Activated T-helper 9 cell treated with anti-CD3 and anti-CD28 coated beads, Interleukin-2, amount 50 U/mL, for 16 hours (primary cell): ENCODE measurements at regions not wholly inside any gene's neighbourhood (a gene's known extent, or its start where the extent isn't known, plus 50 kb on each side); places are given as distances from the start of the nearest gene placed in this dataset.
"Not testable (repeated sequence)": the region's sequence is repeated elsewhere in the genome, so short reads cannot be mapped to it uniquely, and the experiment has no call there.

Experiments used
- DNase-seq: peaks from one replicate; pipeline ENCODE4 v3.0.0-alpha.2; 2020; ENCODE audit warnings: low read depth

DNA sequence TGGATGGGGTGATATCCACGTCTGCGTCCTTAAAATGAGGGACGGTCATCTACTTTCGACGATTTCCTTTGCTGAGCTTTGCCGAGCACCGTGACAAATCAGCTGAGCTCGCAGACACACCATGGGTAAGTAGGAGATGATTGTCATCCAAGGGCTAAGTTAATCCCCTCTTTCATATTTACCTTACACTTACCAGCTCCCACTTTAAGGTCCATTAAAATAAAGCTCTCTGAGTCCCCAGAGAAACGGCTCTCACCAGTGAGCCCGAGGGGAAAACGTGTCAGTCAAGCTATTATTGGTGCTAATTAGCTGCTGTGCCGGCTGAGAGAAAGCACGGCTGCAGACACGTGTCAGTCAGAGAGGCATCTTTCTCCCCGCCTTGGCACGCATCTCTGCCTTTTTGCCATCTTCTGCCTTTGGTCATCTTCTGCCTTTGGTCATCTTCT, 72.2 kb downstream of the CRLF2 start:
- no peak for DNase-seq

- DNase-seq: no peak
Measured at GRCh38 chrX:1139185-1139500, 73.3 kb downstream of the CRLF2 start.

DNA sequence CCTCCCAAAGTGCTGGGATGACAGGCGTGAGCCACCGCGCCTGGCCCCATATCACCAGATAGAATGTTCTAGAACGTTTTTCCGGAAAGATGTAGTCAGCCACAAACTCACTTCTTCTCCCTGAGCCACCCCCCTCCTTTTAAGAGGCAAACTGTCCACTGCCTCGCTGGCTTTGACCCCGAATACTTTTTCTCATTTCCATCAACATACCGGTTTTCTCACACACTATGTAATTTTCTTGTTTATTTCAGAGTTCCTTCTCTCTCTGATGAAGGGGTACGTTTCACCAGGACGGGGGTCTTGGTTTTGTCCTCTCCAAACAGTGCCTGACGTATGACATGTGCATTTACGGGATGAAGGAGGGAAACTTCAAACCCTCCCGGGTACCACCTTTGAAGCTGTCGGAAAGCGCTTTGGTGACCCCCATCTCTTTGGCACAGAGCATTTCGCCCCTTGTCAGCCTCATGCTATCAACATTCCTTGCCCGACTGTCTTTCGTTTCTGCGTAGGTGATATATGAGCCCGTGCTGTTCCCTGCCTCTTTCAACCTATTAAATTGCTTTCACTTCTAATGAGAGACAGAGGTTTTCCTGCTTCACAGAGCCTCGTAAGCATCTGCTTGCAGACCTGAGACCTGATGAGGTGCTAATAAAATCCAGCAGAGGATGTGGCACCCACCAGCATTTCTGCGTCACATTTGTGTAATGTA, 73.8 kb downstream of the CRLF2 start:
- DNase-seq: no peak

GRCh38 chrX:1137531-1137930, 74.9 kb downstream of the CRLF2 start:
- no peak for DNase-seq

- DNase-seq: not testable (repeated sequence)
Measured at GRCh38 chrX:1136582-1136981, 75.9 kb downstream of the CRLF2 start.

- no peak for DNase-seq
Measured at GRCh38 chrX:1134976-1135375, 77.5 kb downstream of the CRLF2 start.

GRCh38 chrX:1134156-1134555, 78.3 kb downstream of the CRLF2 start:
- no peak for DNase-seq

DNA sequence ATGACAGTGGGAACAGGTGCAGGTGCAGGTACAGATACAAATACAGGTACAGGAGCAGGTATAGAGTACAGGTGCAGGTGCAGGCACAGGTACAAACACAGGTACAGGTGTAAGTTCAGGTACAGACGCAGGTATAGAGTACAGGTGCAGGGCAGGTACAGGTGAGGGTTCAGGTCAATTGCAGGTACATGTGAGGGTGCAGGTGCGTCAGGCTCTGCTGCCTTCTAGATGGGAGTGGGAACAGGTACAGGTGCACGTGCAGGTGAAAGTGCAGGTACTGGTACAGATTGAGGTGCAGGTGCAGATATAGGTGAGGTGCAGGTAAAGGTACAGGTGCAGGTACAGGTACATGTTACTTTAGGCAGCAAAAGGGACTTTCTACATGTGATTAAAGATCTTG, 85.7 kb downstream of the CRLF2 start:
- DNase-seq: no peak

DNA sequence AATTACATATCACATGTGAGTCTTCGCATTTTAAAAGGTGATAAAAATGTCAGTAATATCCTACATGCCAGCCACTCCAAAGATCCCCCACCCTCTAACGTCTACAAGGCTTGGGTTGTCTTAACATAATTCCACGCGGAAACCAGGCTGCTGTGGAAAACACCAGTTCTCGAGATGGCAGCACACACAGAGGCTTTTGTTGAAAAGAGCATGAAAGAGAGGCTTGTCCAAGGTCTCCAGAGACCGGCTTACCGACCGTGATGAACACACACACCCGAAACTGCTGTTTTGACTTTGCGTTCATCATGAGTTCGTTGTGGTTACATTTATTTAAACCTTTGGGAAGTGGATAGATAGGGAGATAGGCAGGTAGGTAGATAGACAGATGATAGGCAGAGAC, 87.9 kb downstream of the CRLF2 start:
- no peak for DNase-seq

GRCh38 chrX:1122851-1123250, 89.6 kb downstream of the CRLF2 start:
- not testable (repeated sequence) for DNase-seq

DNA sequence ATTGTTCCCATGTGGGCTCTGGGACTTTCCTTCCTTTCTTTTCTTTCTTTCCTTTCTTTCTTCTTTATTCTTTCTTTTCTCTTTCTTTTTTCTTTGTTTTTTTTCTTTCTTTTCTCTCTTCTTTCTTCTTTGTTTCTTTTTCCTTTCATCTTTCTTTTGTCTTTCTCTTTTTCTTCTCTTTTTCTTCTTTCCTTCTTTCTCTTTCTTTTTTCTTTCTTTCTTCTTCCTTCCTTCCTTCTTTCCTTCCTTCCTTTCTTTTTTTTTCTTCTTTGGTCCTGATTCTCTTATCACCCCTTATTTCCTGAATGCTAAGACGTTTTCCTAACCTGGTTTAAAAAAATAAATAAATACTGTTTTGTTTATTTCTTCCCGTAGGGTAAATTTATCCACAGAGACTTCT, 93.2 kb downstream of the CRLF2 start:
- DNase-seq: no peak

DNA sequence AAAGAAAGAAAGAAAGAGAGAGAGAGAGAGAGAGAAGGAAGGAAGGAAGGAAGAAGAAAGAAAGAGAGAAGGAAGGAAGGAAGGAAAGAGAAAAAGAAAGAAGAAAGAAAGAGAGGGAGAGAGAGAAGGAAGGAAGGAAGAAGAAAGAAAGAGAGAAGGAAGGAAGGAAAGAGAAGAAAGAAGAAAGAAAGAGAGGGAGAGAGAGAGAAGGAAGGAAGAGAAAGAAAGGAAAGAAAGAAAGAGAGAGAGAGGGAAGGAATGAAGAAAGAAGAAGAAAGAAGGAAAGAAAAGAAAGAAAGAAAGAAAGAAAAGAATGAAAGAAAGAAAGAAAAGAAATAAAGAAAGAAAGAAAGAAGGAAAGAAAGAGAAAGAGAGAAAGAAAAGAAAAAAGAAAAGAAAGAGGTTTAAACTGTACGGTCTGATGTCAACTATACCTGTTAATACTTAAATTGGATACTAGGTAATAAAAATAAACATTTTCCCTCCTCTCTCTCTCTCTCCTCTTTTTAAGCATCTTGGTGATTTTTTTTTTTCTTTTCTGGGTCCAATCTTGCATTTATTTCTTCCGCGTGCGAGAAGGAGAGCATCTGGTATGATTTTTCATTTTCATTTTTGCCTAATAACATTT, 93.8 kb downstream of the CRLF2 start:
- DNase-seq: no peak

DNA sequence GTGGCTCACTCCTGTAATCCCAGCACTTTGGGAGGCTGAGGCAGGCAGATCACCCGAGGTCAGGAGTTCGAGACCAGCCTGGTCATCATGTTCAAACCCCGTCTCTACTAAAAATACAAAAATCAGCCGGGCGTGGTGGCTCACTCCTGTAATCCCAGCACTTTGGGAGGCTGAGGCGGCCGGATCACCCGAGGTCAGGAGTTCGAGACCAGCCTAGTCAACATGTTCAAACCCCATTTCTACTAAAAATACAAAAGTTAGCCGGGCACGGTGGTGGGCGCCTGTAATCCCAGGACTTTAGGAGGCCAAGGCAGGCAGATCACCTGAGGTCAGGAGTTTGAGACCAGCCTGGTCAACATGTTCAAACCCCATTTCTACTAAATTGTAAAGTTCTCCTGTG, 97.0 kb downstream of the CRLF2 start:
- not testable (repeated sequence) for DNase-seq

- no peak for DNase-seq
Measured at GRCh38 chrX:1112321-1112720, 100.1 kb downstream of the CRLF2 start.

GRCh38 chrX:1111601-1112300, 100.7 kb downstream of the CRLF2 start:
- no peak for DNase-seq

DNA sequence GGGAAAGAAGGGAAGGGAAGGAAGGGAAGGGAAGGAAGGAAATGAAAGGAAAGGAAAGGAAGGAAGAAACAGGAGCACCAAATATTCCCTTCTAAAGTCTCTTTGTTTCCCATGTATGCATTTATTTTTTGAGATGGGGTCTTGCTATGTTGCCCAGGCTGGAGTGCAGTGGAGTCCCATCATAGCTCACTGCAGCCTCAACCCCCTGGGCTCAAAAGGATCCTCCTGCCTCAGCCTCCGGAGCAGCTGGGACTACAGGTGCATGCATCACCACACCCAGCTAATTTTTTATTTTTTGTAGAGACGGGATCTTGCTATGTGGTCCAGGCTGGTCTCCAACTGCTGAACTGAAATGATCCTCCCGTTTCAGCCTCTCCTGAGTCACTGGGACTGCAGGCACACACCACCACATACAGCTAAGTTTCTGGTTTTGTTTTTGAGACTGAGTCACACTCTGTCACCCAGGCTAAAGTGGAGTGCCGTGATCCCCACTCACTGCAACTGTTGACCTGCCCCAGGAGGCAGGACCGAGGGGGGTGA, 102.8 kb downstream of the CRLF2 start:
- no peak for DNase-seq

DNA sequence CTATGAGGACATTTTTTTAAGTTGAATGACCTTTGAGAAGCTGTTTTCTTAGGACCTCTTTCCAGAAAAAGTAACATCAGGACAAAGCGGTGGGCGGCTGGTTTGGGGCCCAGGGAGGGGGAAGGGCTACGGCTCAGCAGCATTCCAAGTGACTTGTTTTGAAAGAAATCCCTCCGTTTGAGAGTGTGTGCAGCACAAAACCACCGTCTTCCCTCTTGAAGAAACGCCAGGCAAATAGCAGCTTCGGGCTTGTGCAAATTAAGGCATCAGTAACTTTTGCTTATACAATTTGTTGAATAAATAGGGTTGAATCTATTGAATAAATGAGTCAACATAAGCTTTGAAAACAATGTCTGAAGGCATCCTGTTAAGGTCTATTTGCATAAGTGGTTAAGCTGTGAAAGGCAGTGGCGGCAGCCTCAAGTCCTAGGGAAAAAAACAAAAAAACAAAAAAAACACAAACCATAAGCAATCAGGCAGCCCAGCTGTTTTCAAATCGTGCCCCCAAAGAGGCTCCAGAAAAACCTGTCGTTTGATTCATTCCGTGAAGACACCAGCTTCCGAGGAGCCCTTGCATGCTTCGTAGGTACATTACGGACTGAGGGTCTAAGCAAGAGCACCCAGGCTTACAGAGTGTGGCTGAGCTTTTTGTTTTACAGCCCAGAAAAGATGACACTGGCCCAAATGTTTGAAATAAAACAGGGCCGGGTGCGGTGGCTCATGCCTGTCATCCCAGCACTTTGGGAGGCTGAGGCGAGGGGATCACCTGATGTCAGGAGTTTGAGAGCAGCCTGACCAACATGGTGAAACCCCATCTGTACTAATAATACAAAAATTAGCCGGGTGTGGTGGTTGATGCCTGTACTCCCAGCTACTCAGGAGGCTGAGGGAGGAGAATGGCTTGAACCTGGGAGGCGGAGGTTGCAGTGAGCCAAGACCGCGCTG, 103.7 kb downstream of the CRLF2 start:
- no peak for DNase-seq

DNA sequence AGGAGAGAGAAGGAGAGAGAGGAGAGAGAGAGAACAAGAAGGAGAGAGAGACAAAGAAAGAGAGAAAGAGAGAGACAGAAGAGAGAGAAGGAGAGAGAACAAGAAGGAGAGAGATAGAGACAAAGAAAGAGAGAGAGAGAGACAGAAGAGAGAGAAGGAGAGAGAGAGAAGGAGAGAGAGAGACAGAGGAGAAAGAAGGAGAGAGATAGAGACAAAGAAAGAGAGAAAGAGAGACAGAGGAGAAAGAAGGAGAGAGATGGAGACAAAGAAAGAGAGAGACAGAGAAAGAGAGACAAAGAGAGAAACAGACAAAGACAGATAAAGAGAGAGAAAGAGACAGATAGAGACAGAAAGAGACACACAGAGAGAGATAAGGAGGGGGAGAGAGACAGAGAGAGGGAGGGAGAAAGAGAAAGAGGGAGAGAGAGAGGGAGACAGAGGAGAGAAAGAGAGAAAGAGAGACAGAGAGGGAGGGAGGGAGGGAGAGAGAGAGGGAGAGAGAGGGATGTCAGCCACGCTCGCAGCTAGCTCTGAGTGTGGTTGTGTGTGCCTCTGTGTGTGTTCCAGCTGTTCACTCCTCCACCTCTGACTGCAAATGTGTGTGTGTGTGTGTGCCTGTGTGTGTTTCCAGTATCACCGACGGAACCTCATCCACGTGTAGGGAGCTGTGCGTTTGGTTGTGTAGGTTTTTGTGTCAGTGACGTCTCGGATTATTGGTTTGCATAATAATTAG, 105.8 kb downstream of the CRLF2 start:
- DNase-seq: no peak

- DNase-seq: no peak
Measured at GRCh38 chrX:1105671-1106419, 106.6 kb downstream of the CRLF2 start.

DNA sequence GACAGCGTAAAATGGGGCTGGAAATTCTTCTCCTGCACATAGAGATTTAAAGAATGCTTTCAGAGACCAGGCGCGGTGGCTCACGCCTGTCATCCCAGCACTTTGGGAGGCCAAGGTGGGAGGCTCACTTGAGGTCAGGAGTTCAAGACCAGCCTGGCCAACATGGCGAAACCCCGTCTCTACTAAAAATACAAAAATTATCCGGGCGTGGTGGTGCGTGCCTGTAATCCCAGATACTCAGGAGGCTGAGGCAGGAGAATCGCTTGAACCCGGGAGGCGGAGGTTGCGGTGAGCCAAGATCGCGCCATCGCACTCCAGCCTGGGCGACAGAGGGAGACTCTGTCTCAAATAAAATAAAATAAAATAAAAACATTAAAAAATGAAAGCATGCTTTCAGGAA, 107.4 kb downstream of the CRLF2 start:
- not testable (repeated sequence) for DNase-seq

GRCh38 chrX:1103360-1103759, 109.1 kb downstream of the CRLF2 start:
- no peak for DNase-seq
